ENCODE measurements at regions not wholly inside any gene's neighbourhood (a gene's known extent, or its start where the extent isn't known, plus 50 kb on each side); places are given as distances from the start of the nearest gene placed in this dataset.
"Not testable (repeated sequence)": the region's sequence is repeated elsewhere in the genome, so short reads cannot be mapped to it uniquely, and the experiment has no call there.

- DNase-seq, result no peak
Observed at GRCh38 chr18:39453356-39453755, 1887.8 kb upstream of the CELF4 start.

- DNase-seq, result no peak
Observed at GRCh38 chr18:39450958-39451357, 1885.4 kb upstream of the CELF4 start.

GRCh38 chr18:39449566-39449965 lies 1884.0 kb upstream of the CELF4 start:
- no peak for DNase-seq

GRCh38 chr18:39448942-39449341 lies 1883.3 kb upstream of the CELF4 start:
- no peak for DNase-seq

- DNase-seq, result not testable (repeated sequence)
Observed at GRCh38 chr18:39444957-39445356, 1879.4 kb upstream of the CELF4 start.

- no peak for DNase-seq
Observed at GRCh38 chr18:39441648-39442047, 1876.0 kb upstream of the CELF4 start.

GRCh38 chr18:39435996-39436395 lies 1870.4 kb upstream of the CELF4 start:
- no peak for DNase-seq

GRCh38 chr18:39435209-39435608 lies 1869.6 kb upstream of the CELF4 start:
- no peak for DNase-seq

GRCh38 chr18:39434223-39434920 lies 1868.8 kb upstream of the CELF4 start:
- DNase-seq, result no peak

- no peak for DNase-seq
Observed at GRCh38 chr18:39425172-39425850, 1859.7 kb upstream of the CELF4 start.

- no peak for DNase-seq
Observed at GRCh38 chr18:39424261-39424660, 1858.7 kb upstream of the CELF4 start.

- DNase-seq, result no peak
Observed at GRCh38 chr18:39421276-39421675, 1855.7 kb upstream of the CELF4 start.

- DNase-seq, result no peak
Observed at GRCh38 chr18:39419315-39419714, 1853.7 kb upstream of the CELF4 start.

GRCh38 chr18:39415471-39415870 lies 1849.9 kb upstream of the CELF4 start:
- DNase-seq, result no peak

- no peak for DNase-seq
Observed at GRCh38 chr18:39414009-39414700, 1848.6 kb upstream of the CELF4 start.

GRCh38 chr18:39406941-39407340 lies 1841.3 kb upstream of the CELF4 start:
- no peak for DNase-seq

- DNase-seq, result no peak
Observed at GRCh38 chr18:39403121-39403520, 1837.5 kb upstream of the CELF4 start.

GRCh38 chr18:39399662-39400061 lies 1834.1 kb upstream of the CELF4 start:
- DNase-seq, result no peak

- DNase-seq, result no peak
Observed at GRCh38 chr18:39396168-39396567, 1830.6 kb upstream of the CELF4 start.

GRCh38 chr18:39389800-39390379 lies 1824.3 kb upstream of the CELF4 start:
- no peak for DNase-seq

- DNase-seq, result no peak
Observed at GRCh38 chr18:39380866-39381265, 1815.3 kb upstream of the CELF4 start.

GRCh38 chr18:39380186-39380725 lies 1814.7 kb upstream of the CELF4 start:
- DNase-seq, result no peak

GRCh38 chr18:39375066-39375465 lies 1809.5 kb upstream of the CELF4 start:
- no peak for DNase-seq

All from central memory CD4-positive, alpha-beta T cell (primary cell).